Endothelial cell of umbilical vein (primary cell): ENCODE measurements at regions not wholly inside any gene's neighbourhood (a gene's known extent, or its start where the extent isn't known, plus 50 kb on each side); places are given as distances from the start of the nearest gene placed in this dataset.

Experiments
- BruUV-seq: library from RNA; stranded (reverse); fragments of 400-500 nt; replicated peaks from 2 replicates; lab custom pipeline; 2021; lab: Mats Ljungman, UMichigan
- CTCF ChIA-PET: fragments of 300-600, 350-600 bp; sonication (Branson Sonifier 250); formaldehyde crosslinking; loops from one replicate; lab custom pipeline; 2021; ENCODE audit warnings: antibody characterized with exemption, inconsistent platforms; lab: Charles Lee
- POLR2A ChIA-PET: fragments of 300-600, 350-600 bp; sonication (Branson Sonifier 250); formaldehyde crosslinking; loops from one replicate; lab custom pipeline; 2021; ENCODE audit warnings: antibody characterized with exemption, inconsistent platforms; lab: Charles Lee
- DNase-seq: peaks from one replicate; pipeline ENCODE4 v3.0.0-alpha.2; 2011; ENCODE audit warnings: low read depth, low spot score
- FAIRE-seq: peaks from 2 replicates; lab custom pipeline; 2011; peaks lifted over from hg19 to GRCh38; lab: Jason Lieb, UNC
- H2AFZ ChIP-seq: 2 replicates; pipeline ENCODE4 v1.6.0; 2012; ENCODE audit warnings: low read depth, low read length, control low read depth, inconsistent platforms
- H3K27ac ChIP-seq: 2 replicates; pipeline ENCODE4 v1.5.1; 2011; ENCODE audit warnings: low read depth, mild to moderate bottlenecking, control low read depth, low read length, moderate library complexity; ENCODE audit not compliant: insufficient read depth
- H3K27me3 ChIP-seq, 2 experiments: 2 replicates each; pipeline versions ENCODE4 v1.6.0 to v1.6.1; 2011; ENCODE audit warnings: low read length in 2 of 2, mixed read lengths in 1 of 2; ENCODE audit not compliant: control insufficient read depth in 2 of 2, insufficient read depth in 2 of 2
- H3K36me3 ChIP-seq, 2 experiments: 2 replicates in 1 of 2; 3 replicates in 1 of 2; pipeline ENCODE4 v1.5.1; 2011; ENCODE audit warnings: low read length in 2 of 2, mild to moderate bottlenecking in 1 of 2, moderate library complexity in 1 of 2; ENCODE audit not compliant: control insufficient read depth in 2 of 2, insufficient read depth in 2 of 2; ENCODE audit errors: extremely low read depth in 1 of 2
- H3K4me1 ChIP-seq: 3 replicates; pipeline ENCODE4 v1.5.1; 2011; ENCODE audit warnings: mild to moderate bottlenecking, low read length; ENCODE audit not compliant: control insufficient read depth, insufficient read depth; ENCODE audit errors: extremely low read depth
- H3K4me2 ChIP-seq: 2 replicates; pipeline ENCODE4 v1.6.1; 2011; ENCODE audit warnings: low read length, control low read depth, mixed read lengths; ENCODE audit not compliant: insufficient read depth
- H3K4me3 ChIP-seq, 3 experiments: fragments of 200-600 bp in 1 of 3; sonication (generic), shearing (Covaris generic) in 1 of 3; replicated peaks in 1 of 3; 2 replicates each; pipeline ENCODE4 v1.5.1; 2011 to 2016; ENCODE audit warnings: control low read depth in 3 of 3, low read length in 3 of 3, mild to moderate bottlenecking in 2 of 3, inconsistent platforms in 1 of 3, low read depth in 1 of 3, moderate library complexity in 1 of 3; ENCODE audit not compliant: insufficient read depth in 1 of 3
- H3K79me2 ChIP-seq: 2 replicates; pipeline ENCODE4 v1.6.0; 2012; ENCODE audit warnings: low read length, inconsistent platforms; ENCODE audit not compliant: control insufficient read depth, insufficient read depth
- H3K9ac ChIP-seq: replicated peaks from 2 replicates; pipeline ENCODE3; 2011; ENCODE audit warnings: low read length, control low read depth; ENCODE audit not compliant: insufficient read depth; ENCODE audit errors: extremely low read depth
- H3K9me1 ChIP-seq: replicated peaks from 3 replicates; pipeline ENCODE4 v1.6.0; 2011; ENCODE audit warnings: mild to moderate bottlenecking, low read length; ENCODE audit not compliant: control insufficient read depth, insufficient read depth; ENCODE audit errors: extremely low read depth
- H3K9me3 ChIP-seq: replicated peaks from 2 replicates; pipeline ENCODE4 v1.5.1; 2012; ENCODE audit warnings: low read length, inconsistent platforms; ENCODE audit not compliant: control insufficient read depth, insufficient read depth
- H4K20me1 ChIP-seq: replicated peaks from 2 replicates; pipeline ENCODE3; 2011; ENCODE audit warnings: mild to moderate bottlenecking, low read length; ENCODE audit not compliant: control insufficient read depth, insufficient read depth; ENCODE audit errors: extremely low read depth
- EZH2 ChIP-seq: IDR thresholded peaks from 2 replicates; pipeline ENCODE4 v1.6.1; 2012; ENCODE audit warnings: borderline replicate concordance, low read depth, mild to moderate bottlenecking, moderate library complexity, low read length, inconsistent platforms; ENCODE audit not compliant: severe bottlenecking
- FOS ChIP-seq: IDR thresholded peaks from 2 replicates; pipeline ENCODE4 v1.6.1; 2011; ENCODE audit warnings: mild to moderate bottlenecking, low read length, moderate library complexity, borderline replicate concordance; ENCODE audit not compliant: insufficient read depth
- GATA2 ChIP-seq: IDR thresholded peaks from 2 replicates; pipeline ENCODE4 v1.7.0; 2011; ENCODE audit warnings: low read depth, mild to moderate bottlenecking, moderate library complexity, mixed read lengths, low read length; ENCODE audit not compliant: insufficient read length, insufficient read depth
- MYC ChIP-seq: IDR thresholded peaks from one replicate; pipeline ENCODE4 v1.6.1; 2011; ENCODE audit warnings: mild to moderate bottlenecking, low read depth, low read length
- POLR2A ChIP-seq: IDR thresholded peaks from 2 replicates; pipeline ENCODE4 v1.6.1; 2012; ENCODE audit warnings: low read depth, mild to moderate bottlenecking, control low read depth, low read length
- POLR2AphosphoS5 ChIP-seq: IDR thresholded peaks from 2 replicates; pipeline ENCODE4 v1.6.1; 2012; ENCODE audit warnings: low read depth, mild to moderate bottlenecking, control low read depth, low read length, moderate library complexity; ENCODE audit not compliant: insufficient read depth
- dilution Hi-C: fragments of 300-500 bp; cut with MboI; formaldehyde crosslinking; loops from one replicate; pipeline ENCODE4 v1.15.0; 2019; ENCODE audit warnings: low sequenced_read_pairs; ENCODE audit not compliant: extremely low pct_ligation_motif_present
- intact Hi-C: fragments of 100-400 bp; cut with micrococcal nuclease; formaldehyde crosslinking; loops from one replicate; pipeline ENCODE4 v1.10.0; 2022
- TF ChIP-seq, protein P1 (sequence below), 2 donors: IDR thresholded peaks; 1 replicate in 1 of 2; 2 replicates in 1 of 2; pipeline ENCODE4 v1.5.1; 2011; ENCODE audit warnings: low read length in 2 of 2, mild to moderate bottlenecking in 2 of 2, moderate library complexity in 2 of 2, control low read depth in 1 of 2, inconsistent platforms in 1 of 2, low read depth in 1 of 2; ENCODE audit not compliant: insufficient read depth in 1 of 2; ENCODE audit errors: extremely low read depth in 1 of 2
- TF ChIP-seq, protein P2 (sequence below): IDR thresholded peaks from 2 replicates; pipeline ENCODE4 v1.6.1; 2011; ENCODE audit not compliant: insufficient read depth, insufficient read length

DNA sequence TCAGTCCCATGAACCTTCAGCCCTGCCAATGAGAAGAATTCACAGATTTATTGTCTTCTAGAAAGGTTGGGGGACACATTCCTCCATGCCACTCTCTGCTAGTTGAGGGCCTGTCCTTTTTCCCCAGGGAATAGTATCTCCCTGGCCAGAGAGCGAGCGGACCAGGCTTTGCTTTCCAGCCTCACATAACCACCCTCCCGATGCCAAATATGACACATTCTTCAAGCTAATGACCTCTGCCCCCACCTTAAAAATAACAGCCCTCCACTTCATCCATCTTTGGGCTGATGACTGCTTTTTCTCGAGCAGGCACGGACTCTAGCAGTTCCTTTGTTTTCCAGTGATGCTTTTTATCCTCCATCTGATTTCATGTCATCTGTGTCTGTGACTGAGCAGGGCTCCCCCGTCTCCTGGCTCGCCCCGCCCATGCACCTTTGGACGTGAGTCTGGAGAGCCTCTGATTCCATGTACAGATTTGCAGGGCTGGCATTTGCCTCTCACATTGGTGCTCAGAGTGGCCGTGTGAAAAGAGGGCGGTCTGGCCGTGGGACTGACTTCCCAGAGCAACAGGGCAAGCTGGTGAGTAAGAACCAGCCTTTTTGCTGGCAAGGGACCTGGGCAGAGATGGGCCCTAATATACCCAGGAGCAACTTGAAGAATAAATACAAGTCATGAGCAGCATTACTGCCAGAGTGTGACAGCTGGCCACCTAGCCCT, 279.8 kb downstream of the BCOR start:
- Histone ChIP-seq H3K9me3 (no peaks in the 10 kb centered on the region), H3K27ac (no peak overlapping the region), H3K4me2 (no peak overlapping the region), H3K9me1 (no peaks in the 10 kb centered on the region), H3K4me1 (peaks cover 15% of the 10 kb centered on the region), H3K36me3 (no peaks in the 10 kb centered on the region), H4K20me1 (no peaks in the 10 kb centered on the region), H3K9ac (no peak overlapping the region), H2AFZ (no peak overlapping the region), H3K27me3 (no peaks in the 10 kb centered on the region), H3K4me3 (no peak overlapping the region), H3K79me2 (no peaks in the 10 kb centered on the region)
- POLR2A ChIA-PET, result no interaction called here
- CTCF ChIA-PET, result interaction anchor here (0.9 kb wide), 1 partner anchor 195 kb away, joined by 4 read pairs; no protein-coding TSS in a partner anchor
- dilution Hi-C loops, result no loop called here
- BruUV-seq, result no TSS peak
- intact Hi-C loops, result no loop called here
- no peak for TF ChIP-seq POLR2A
- TF ChIP-seq, protein P1, sequence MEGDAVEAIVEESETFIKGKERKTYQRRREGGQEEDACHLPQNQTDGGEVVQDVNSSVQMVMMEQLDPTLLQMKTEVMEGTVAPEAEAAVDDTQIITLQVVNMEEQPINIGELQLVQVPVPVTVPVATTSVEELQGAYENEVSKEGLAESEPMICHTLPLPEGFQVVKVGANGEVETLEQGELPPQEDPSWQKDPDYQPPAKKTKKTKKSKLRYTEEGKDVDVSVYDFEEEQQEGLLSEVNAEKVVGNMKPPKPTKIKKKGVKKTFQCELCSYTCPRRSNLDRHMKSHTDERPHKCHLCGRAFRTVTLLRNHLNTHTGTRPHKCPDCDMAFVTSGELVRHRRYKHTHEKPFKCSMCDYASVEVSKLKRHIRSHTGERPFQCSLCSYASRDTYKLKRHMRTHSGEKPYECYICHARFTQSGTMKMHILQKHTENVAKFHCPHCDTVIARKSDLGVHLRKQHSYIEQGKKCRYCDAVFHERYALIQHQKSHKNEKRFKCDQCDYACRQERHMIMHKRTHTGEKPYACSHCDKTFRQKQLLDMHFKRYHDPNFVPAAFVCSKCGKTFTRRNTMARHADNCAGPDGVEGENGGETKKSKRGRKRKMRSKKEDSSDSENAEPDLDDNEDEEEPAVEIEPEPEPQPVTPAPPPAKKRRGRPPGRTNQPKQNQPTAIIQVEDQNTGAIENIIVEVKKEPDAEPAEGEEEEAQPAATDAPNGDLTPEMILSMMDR (IDR thresholded peaks at IDR 0.05; ENCODE audit: extremely low read depth in 1 of 2, insufficient read depth in 1 of 2, low read depth in 1 of 2, low read length in 2 of 2), result no peak
- TF ChIP-seq, protein P2, sequence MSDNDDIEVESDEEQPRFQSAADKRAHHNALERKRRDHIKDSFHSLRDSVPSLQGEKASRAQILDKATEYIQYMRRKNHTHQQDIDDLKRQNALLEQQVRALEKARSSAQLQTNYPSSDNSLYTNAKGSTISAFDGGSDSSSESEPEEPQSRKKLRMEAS, result no peak
- no peak for TF ChIP-seq POLR2AphosphoS5
- TF ChIP-seq FOS, result no peak
- no peak for TF ChIP-seq MYC
- no peak for TF ChIP-seq EZH2
- no peak for TF ChIP-seq GATA2
- FAIRE-seq (no peak), DNase-seq (no peak)
